ENCODE measurements at regions not wholly inside any gene's neighbourhood (a gene's known extent, or its start where the extent isn't known, plus 50 kb on each side); places are given as distances from the start of the nearest gene placed in this dataset.

DNA sequence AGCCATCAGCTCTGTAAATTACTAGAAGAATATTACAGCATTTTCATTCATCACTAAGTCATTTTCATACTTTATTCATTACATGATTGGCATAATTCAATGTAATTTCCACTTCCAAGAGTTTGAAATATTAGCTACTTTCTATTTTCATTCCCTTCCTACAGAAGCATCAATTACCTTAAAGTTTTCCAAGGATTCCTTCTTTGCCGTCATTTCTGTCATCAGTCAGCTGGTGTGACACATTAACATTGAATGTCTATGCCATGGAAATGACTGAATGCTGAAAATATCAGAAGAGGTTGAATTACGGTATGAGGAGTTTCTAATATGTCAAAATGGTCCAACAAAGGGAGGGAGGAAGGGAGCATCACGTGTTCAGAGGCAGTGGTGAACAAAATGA, 718.2 kb upstream of the GRM7 start:
- TF ChIP-seq, protein P1, sequence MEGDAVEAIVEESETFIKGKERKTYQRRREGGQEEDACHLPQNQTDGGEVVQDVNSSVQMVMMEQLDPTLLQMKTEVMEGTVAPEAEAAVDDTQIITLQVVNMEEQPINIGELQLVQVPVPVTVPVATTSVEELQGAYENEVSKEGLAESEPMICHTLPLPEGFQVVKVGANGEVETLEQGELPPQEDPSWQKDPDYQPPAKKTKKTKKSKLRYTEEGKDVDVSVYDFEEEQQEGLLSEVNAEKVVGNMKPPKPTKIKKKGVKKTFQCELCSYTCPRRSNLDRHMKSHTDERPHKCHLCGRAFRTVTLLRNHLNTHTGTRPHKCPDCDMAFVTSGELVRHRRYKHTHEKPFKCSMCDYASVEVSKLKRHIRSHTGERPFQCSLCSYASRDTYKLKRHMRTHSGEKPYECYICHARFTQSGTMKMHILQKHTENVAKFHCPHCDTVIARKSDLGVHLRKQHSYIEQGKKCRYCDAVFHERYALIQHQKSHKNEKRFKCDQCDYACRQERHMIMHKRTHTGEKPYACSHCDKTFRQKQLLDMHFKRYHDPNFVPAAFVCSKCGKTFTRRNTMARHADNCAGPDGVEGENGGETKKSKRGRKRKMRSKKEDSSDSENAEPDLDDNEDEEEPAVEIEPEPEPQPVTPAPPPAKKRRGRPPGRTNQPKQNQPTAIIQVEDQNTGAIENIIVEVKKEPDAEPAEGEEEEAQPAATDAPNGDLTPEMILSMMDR (conservative IDR thresholded peaks at IDR 0.05), result no peak
- TF ChIP-seq ZFX (IDR thresholded peaks at IDR 0.05), result no peak
